Nephron (organoid): ENCODE measurements at regions not wholly inside any gene's neighbourhood (a gene's known extent, or its start where the extent isn't known, plus 50 kb on each side); places are given as distances from the start of the nearest gene placed in this dataset.

Experiments used
- H3K27ac Mint-ChIP-seq, 3 experiments: 2 replicates each; pipeline ENCODE4 v1.8.0; 2020; ENCODE audit warnings: mixed read lengths in 3 of 3, mild to moderate bottlenecking in 2 of 3, moderate library complexity in 1 of 3
- H3K27me3 Mint-ChIP-seq: 2 replicates; pipeline ENCODE4 v1.8.0; 2021; ENCODE audit warnings: low read depth, mild to moderate bottlenecking, moderate library complexity, mixed read lengths
- H3K36me3 Mint-ChIP-seq: 2 replicates; pipeline ENCODE4 v1.8.0; 2020; ENCODE audit warnings: low read depth, mixed read lengths
- H3K4me1 Mint-ChIP-seq: 2 replicates; pipeline ENCODE4 v1.8.0; 2020; ENCODE audit warnings: mixed read lengths
- H3K4me3 Mint-ChIP-seq, 3 experiments: 2 replicates each; pipeline ENCODE4 v1.8.0; 2020; ENCODE audit warnings: mild to moderate bottlenecking in 3 of 3, mixed read lengths in 3 of 3, moderate library complexity in 2 of 3
- H3K9me3 Mint-ChIP-seq: 2 replicates; pipeline ENCODE4 v1.8.0; 2020; ENCODE audit warnings: mixed read lengths
- CTCF ChIP-seq, 3 experiments: fragments of 200-600 bp; sonication (generic); IDR thresholded peaks; one replicate each; pipeline ENCODE4 v1.5.0; 2021; ENCODE audit warnings: antibody characterized with exemption in 3 of 3; ENCODE audit not compliant: unreplicated experiment in 3 of 3

DNA sequence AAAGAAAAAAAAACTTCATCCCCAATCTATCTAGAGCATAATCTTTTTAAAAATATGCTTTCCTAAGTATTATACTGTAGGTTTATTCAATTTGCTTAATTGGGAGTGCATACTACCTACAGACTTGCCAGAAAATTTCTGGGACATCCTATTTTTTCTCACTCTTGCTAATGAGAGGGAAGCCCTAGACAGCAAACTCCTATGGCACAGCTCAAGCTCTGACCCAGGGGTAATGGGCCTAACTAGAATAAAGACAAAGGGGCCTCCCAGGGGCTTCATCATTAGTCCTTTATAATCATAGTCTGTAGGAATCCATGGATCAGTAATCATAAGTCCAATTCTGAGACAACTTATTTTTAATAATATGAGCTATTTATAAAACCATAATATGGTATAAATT is 142.6 kb upstream of the ITGA4 start:
- no peak for TF ChIP-seq CTCF (IDR thresholded peaks at IDR 0.05; ENCODE audit: unreplicated experiment in 3 of 3)
- Mint-ChIP-seq H3K27ac (no peak overlapping the region), H3K9me3 (no peaks in the 10 kb centered on the region), H3K36me3 (no peaks in the 10 kb centered on the region), H3K4me1 (no peaks in the 10 kb centered on the region), H3K27me3 (no peaks in the 10 kb centered on the region), H3K4me3 (no peak overlapping the region)

DNA sequence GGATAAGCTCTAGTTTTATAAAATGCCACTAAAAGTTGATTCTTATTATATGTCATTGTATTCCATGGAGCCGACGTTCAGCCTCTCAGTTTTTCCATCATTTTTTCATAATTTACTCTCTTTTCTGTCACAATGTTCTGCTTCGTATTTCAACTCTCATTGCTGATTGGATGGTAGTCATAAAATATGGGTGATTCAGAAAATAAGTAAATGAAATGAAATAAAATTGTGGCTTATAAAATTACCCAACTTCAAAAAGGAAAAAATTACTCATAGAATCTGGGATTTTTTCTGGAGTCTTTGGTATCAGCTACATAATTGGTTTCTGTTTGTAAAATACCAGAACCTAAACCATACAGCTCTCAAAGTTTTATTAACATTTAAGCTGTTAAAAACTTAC is 139.7 kb upstream of the ITGA4 start:
- Mint-ChIP-seq H3K4me3 (no peak overlapping the region), H3K27me3 (no peaks in the 10 kb centered on the region), H3K27ac (no peak overlapping the region), H3K4me1 (no peaks in the 10 kb centered on the region), H3K36me3 (no peaks in the 10 kb centered on the region), H3K9me3 (no peaks in the 10 kb centered on the region)
- no peak for TF ChIP-seq CTCF (IDR thresholded peaks at IDR 0.05; ENCODE audit: unreplicated experiment in 3 of 3)

DNA sequence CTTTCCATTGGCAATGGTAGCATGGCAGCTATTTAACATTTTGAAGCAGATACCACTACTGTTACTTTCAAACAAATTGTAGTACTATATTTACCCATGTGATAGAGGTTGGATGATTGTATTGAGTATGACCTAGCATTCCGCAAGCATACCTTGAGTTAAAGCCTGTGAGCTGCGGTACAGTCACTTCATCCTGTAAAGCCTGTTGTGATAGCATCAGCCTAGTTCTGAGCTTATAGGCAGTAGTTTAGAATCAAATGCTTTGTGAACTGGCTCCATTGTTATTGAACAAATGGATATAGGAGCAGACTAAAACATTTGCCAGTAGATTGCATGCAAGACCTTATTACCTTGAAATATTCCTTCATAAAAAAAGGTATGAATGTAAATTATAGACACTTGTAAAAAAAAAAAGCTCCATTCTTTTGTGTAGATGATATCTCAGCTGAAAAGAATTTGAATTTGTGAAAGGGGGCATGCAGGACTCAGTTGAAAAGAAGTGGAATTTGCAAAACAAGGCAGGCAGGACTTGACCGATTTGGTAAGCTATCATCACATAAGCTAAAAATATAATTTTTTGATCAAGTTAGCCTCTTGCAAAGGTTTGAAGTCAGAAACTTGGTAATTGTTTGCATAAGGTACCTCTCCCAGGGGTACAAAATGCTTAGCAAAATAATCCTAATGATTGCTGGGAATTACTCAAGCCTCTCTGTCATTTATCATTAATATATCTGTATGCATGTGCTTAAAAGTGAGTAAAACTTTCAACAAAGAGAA is 138.5 kb upstream of the ITGA4 start:
- Mint-ChIP-seq H3K27ac (no peak overlapping the region), H3K4me3 (no peak overlapping the region), H3K27me3 (no peaks in the 10 kb centered on the region), H3K4me1 (no peaks in the 10 kb centered on the region), H3K9me3 (no peaks in the 10 kb centered on the region), H3K36me3 (no peaks in the 10 kb centered on the region)
- no peak for TF ChIP-seq CTCF (IDR thresholded peaks at IDR 0.05; ENCODE audit: unreplicated experiment in 3 of 3)

DNA sequence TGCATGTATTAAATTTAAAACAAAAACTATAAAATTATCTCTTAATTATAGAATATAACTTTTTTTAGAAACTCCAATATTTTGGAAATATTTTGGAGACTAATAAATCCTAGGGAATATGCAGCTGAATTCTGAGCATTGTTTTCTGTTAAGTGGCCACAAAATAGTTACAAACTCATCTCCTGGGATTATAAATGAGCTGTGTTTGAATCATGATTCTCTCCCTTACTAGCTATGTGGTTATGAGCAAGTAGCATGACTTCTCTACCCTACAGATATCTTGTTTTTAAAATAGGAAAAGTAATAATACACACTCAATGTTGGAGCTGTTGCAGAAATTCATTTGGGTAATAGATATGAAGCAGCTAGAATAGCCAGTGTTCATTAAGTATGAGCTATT is 137.9 kb upstream of the ITGA4 start:
- Mint-ChIP-seq H3K27me3 (no peaks in the 10 kb centered on the region), H3K4me1 (no peaks in the 10 kb centered on the region), H3K36me3 (no peaks in the 10 kb centered on the region), H3K4me3 (no peak overlapping the region), H3K27ac (no peak overlapping the region), H3K9me3 (no peaks in the 10 kb centered on the region)
- no peak for TF ChIP-seq CTCF (IDR thresholded peaks at IDR 0.05; ENCODE audit: unreplicated experiment in 3 of 3)

GRCh38 chr2:181320638-181321037 is 136.5 kb upstream of the ITGA4 start:
- Mint-ChIP-seq H3K27ac (no peak overlapping the region), H3K4me1 (no peaks in the 10 kb centered on the region), H3K36me3 (no peaks in the 10 kb centered on the region), H3K9me3 (no peaks in the 10 kb centered on the region), H3K27me3 (no peaks in the 10 kb centered on the region), H3K4me3 (no peak overlapping the region)
- TF ChIP-seq CTCF (IDR thresholded peaks at IDR 0.05; ENCODE audit: unreplicated experiment in 3 of 3), result no peak

DNA sequence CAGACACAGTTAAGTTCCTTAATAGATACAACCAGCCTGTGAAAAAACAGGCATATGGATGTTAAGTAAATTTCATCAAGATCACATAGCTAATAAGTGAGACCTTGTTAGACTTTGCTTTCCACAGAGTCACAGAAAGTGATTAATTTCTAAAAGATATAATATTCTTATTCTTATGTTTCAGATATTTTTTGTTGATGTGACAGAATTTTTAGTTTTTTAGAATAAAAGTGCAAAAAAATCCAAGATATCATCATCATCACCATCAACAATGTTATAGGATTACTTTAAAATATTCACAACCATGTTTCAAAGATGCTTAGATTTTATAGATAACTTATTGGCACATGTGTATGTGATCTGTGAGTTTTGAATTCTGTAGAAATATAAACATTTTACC is 132.3 kb upstream of the ITGA4 start:
- Mint-ChIP-seq H3K9me3 (peaks cover 12% of the 10 kb centered on the region), H3K4me3 (no peak overlapping the region), H3K27me3 (no peaks in the 10 kb centered on the region), H3K27ac (no peak overlapping the region), H3K4me1 (no peaks in the 10 kb centered on the region), H3K36me3 (peaks cover 10% of the 10 kb centered on the region)
- TF ChIP-seq CTCF (IDR thresholded peaks at IDR 0.05; ENCODE audit: unreplicated experiment in 3 of 3), result no peak
